PC-9 (cell line): ENCODE measurements at regions not wholly inside any gene's neighbourhood (a gene's known extent, or its start where the extent isn't known, plus 50 kb on each side); places are given as distances from the start of the nearest gene placed in this dataset.

ENCODE experiments used
- BruUV-seq: library from RNA; stranded (reverse); fragments of 400-500 nt; replicated peaks from 2 replicates; lab custom pipeline; 2021; lab: Mats Ljungman, UMichigan
- CTCF ChIA-PET: fragments of 300-600 bp; sonication (Branson Sonifier 250); formaldehyde crosslinking; loops from one replicate; lab custom pipeline; 2022; ENCODE audit warnings: antibody characterized with exemption; lab: Charles Lee
- POLR2A ChIA-PET: fragments of 300-600 bp; sonication (Branson Sonifier 250); formaldehyde crosslinking; loops from one replicate; lab custom pipeline; 2022; ENCODE audit warnings: antibody characterized with exemption; ENCODE audit not compliant: unreplicated experiment; lab: Charles Lee
- DNase-seq, 2 experiments: peaks; one replicate each; pipeline versions ENCODE4 v3.0.0 to v3.0.0-alpha.2; 2015 to 2022; ENCODE audit warnings: mixed read lengths in 1 of 2
- H2AFZ ChIP-seq: fragments of 200-600 bp; sonication (generic); 2 replicates; pipeline ENCODE4 v1.8.1; 2017; ENCODE audit warnings: antibody characterized with exemption
- H3F3A ChIP-seq: fragments of 200-600 bp; sonication (generic); 2 replicates; pipeline ENCODE4 v1.8.1; 2017; ENCODE audit warnings: antibody characterized with exemption, mild to moderate bottlenecking, low read depth; ENCODE audit not compliant: insufficient read depth
- H3K27ac ChIP-seq: fragments of 200-600 bp; sonication (generic); 2 replicates; pipeline ENCODE4 v1.6.1; 2016; ENCODE audit warnings: mixed run types
- H3K27me3 ChIP-seq: fragments of 200-600 bp; sonication (generic); 2 replicates; pipeline ENCODE4 v1.6.1; 2016; ENCODE audit warnings: low read depth, mixed run types; ENCODE audit not compliant: insufficient read depth
- H3K36me3 ChIP-seq: fragments of 200-600 bp; sonication (generic); 2 replicates; pipeline ENCODE4 v1.6.1; 2016; ENCODE audit warnings: low read depth, mixed run types
- H3K4me1 ChIP-seq: fragments of 200-600 bp; sonication (generic); replicated peaks from 2 replicates; pipeline ENCODE4 v1.6.1; 2016; ENCODE audit warnings: mixed run types; ENCODE audit not compliant: insufficient read depth
- H3K4me2 ChIP-seq: fragments of 200-600 bp; sonication (generic); 2 replicates; pipeline ENCODE4 v1.6.1; 2017; ENCODE audit warnings: mixed run types
- H3K4me3 ChIP-seq: fragments of 200-600 bp; sonication (generic); 2 replicates; pipeline ENCODE4 v1.6.1; 2016; ENCODE audit warnings: mixed run types
- H3K79me2 ChIP-seq: fragments of 200-600 bp; sonication (generic); 2 replicates; pipeline ENCODE4 v1.6.1; 2017; ENCODE audit warnings: low read depth, mixed run types
- H3K9me2 ChIP-seq: fragments of 200-600 bp; sonication (generic); 2 replicates; pipeline ENCODE4 v1.8.1; 2017; ENCODE audit warnings: mild to moderate bottlenecking; ENCODE audit not compliant: insufficient read depth
- H3K9me3 ChIP-seq: fragments of 200-600 bp; sonication (generic); 2 replicates; pipeline ENCODE4 v1.8.1; 2016; ENCODE audit warnings: low read depth; ENCODE audit not compliant: insufficient read depth
- H4K20me1 ChIP-seq: fragments of 200-600 bp; sonication (generic); 2 replicates; pipeline ENCODE4 v1.8.1; 2017; ENCODE audit not compliant: insufficient read depth
- EZH2 ChIP-seq: fragments of 200-600 bp; sonication (generic); IDR thresholded peaks from 2 replicates; pipeline ENCODE4 v1.8.0; 2017; ENCODE audit warnings: antibody characterized with exemption, low read depth
- intact Hi-C: fragments of 100-400 bp; cut with micrococcal nuclease; formaldehyde crosslinking; loops from one replicate; pipeline ENCODE4 v1.10.0; 2022; ENCODE audit not compliant: unreplicated experiment
- TF ChIP-seq, protein P1 (sequence below): fragments of 200-600 bp; sonication (generic); conservative IDR thresholded peaks from 2 replicates; pipeline ENCODE4 v1.6.1; 2017; ENCODE audit warnings: mixed run types, antibody characterized with exemption, mild to moderate bottlenecking, moderate library complexity

DNA sequence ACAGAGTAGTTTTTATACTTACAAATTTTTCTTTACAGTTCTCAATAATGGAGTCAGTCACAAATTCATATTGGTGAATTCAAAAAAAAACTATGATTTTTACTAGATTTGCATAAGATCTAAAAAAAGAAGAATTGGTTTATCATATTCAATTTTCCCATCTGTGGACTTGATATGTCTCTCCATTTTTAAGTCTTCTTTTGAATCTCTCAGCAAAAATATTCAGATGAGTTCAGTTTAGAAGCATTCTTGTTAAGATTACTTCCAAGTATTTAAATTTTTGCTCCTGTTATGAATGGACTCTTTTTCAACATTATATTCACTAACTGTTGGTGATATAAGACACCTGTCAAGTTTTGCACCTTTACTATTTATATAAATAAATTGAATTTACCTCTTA, 360.6 kb upstream of the FLRT2 start:
- no peaks in the 10 kb centered on the region for H3K27me3 ChIP-seq
- H3K9me2 ChIP-seq, result no peaks in the 10 kb centered on the region
- H3K4me3 ChIP-seq, result no peak overlapping the region
- H4K20me1 ChIP-seq, result no peaks in the 10 kb centered on the region
- H3K79me2 ChIP-seq, result no peaks in the 10 kb centered on the region
- H3F3A ChIP-seq, result no peaks in the 10 kb centered on the region
- no peak overlapping the region for H2AFZ ChIP-seq
- no peak for TF ChIP-seq EZH2
- TF ChIP-seq, protein P1, sequence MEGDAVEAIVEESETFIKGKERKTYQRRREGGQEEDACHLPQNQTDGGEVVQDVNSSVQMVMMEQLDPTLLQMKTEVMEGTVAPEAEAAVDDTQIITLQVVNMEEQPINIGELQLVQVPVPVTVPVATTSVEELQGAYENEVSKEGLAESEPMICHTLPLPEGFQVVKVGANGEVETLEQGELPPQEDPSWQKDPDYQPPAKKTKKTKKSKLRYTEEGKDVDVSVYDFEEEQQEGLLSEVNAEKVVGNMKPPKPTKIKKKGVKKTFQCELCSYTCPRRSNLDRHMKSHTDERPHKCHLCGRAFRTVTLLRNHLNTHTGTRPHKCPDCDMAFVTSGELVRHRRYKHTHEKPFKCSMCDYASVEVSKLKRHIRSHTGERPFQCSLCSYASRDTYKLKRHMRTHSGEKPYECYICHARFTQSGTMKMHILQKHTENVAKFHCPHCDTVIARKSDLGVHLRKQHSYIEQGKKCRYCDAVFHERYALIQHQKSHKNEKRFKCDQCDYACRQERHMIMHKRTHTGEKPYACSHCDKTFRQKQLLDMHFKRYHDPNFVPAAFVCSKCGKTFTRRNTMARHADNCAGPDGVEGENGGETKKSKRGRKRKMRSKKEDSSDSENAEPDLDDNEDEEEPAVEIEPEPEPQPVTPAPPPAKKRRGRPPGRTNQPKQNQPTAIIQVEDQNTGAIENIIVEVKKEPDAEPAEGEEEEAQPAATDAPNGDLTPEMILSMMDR, result no peak
- CTCF ChIA-PET, result no interaction called here
- H3K9me3 ChIP-seq, result no peaks in the 10 kb centered on the region
- POLR2A ChIA-PET, result no interaction called here
- no peak overlapping the region for H3K4me2 ChIP-seq
- H3K36me3 ChIP-seq, result no peaks in the 10 kb centered on the region
- no peak overlapping the region for H3K27ac ChIP-seq
- no peaks in the 10 kb centered on the region for H3K4me1 ChIP-seq
- intact Hi-C loops, result no loop called here
- BruUV-seq, result no TSS peak
- no peak for DNase-seq

DNA sequence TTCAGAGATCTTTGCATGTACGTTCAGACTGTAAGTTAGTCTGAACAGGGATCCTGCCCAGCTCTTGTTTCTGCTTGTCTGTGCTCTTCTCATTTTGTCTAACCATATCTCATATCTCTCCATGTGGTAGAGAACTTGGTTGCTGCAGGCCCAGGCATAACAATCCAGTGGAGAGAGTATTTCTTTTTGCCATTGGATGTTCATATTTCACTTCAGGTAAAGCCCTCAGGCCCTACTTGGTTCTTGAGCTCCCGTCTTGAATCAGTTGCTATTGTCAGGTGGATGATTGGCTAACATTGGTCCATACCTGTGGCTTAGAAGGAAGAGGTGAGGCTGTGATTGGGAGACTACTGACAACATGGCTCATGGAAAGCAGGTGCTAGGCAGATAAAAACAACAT, 357.7 kb upstream of the FLRT2 start:
- Histone ChIP-seq H3K9me2 (no peaks in the 10 kb centered on the region), H3K27me3 (no peaks in the 10 kb centered on the region), H3K4me2 (no peak overlapping the region), H3K4me1 (no peaks in the 10 kb centered on the region), H3K27ac (no peak overlapping the region), H4K20me1 (no peaks in the 10 kb centered on the region), H3F3A (no peaks in the 10 kb centered on the region), H3K36me3 (no peaks in the 10 kb centered on the region), H2AFZ (no peak overlapping the region), H3K9me3 (no peaks in the 10 kb centered on the region), H3K4me3 (no peak overlapping the region), H3K79me2 (no peaks in the 10 kb centered on the region)
- TF ChIP-seq EZH2, result no peak
- TF ChIP-seq, protein P1, result no peak
- intact Hi-C loops, result no loop called here
- no peak for DNase-seq
- ChIA-PET CTCF (no interaction called here), POLR2A (no interaction called here)
- no TSS peak for BruUV-seq

DNA sequence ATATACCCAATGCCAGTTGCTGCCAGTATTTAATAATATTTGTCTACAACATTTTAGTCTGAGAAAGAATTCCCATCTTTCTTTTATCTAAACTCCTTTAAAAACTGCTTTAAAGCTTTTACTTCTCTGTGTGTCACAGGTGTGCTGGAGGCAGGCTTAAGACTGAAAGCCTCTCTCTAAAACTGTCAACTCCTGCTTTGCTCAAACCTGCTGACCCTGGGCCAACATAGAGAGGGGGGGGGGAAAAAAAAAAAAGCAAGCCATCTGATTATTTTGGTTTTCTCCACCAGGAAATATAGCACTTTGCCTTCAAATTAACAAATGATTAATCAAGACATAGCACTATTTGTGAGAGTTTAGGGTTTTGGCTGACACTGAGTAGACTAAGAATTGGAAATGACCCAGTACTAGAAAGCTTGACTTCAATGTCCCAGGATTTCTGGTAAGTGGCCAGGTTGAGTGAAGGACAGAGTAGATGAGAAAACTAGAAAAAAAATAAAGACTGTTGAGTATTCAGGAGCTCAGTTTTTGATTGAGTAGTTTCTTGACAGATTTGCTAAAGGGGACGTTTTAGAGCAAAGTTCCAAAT, 357.0 kb upstream of the FLRT2 start:
- no peaks in the 10 kb centered on the region for H4K20me1 ChIP-seq
- no peaks in the 10 kb centered on the region for H3K9me2 ChIP-seq
- no peak overlapping the region for H3K27ac ChIP-seq
- no peak overlapping the region for H2AFZ ChIP-seq
- H3K9me3 ChIP-seq, result no peaks in the 10 kb centered on the region
- no peak overlapping the region for H3K4me3 ChIP-seq
- H3K36me3 ChIP-seq, result no peaks in the 10 kb centered on the region
- CTCF ChIA-PET, result no interaction called here
- no peaks in the 10 kb centered on the region for H3K27me3 ChIP-seq
- no peak for DNase-seq
- intact Hi-C loops, result no loop called here
- TF ChIP-seq, protein P1, result no peak
- no peak for TF ChIP-seq EZH2
- no peak overlapping the region for H3K4me2 ChIP-seq
- no peaks in the 10 kb centered on the region for H3F3A ChIP-seq
- H3K79me2 ChIP-seq, result no peaks in the 10 kb centered on the region
- POLR2A ChIA-PET, result no interaction called here
- no peaks in the 10 kb centered on the region for H3K4me1 ChIP-seq
- no TSS peak for BruUV-seq
